GM13976 (cell line): ENCODE measurements at regions not wholly inside any gene's neighbourhood (a gene's known extent, or its start where the extent isn't known, plus 50 kb on each side); places are given as distances from the start of the nearest gene placed in this dataset.

Source experiments
- DNase-seq: peaks from one replicate; pipeline ENCODE4 v3.0.0; 2012; ENCODE audit warnings: low spot score
- in situ Hi-C: fragments of 300-500 bp; cut with MboI; formaldehyde crosslinking; loops from one replicate; pipeline ENCODE4 v1.12.0; 2022; ENCODE audit warnings: low sequenced_read_pairs, mixed read lengths, inconsistent platforms; ENCODE audit not compliant: unreplicated experiment
- TF ChIP-seq, protein P1 (sequence below): IDR thresholded peaks from 2 replicates; pipeline ENCODE4 v1.5.1; 2012; ENCODE audit warnings: borderline replicate concordance, mild to moderate bottlenecking; ENCODE audit not compliant: insufficient read depth; ENCODE audit errors: extremely low read depth, missing control alignments, control extremely low read depth

DNA sequence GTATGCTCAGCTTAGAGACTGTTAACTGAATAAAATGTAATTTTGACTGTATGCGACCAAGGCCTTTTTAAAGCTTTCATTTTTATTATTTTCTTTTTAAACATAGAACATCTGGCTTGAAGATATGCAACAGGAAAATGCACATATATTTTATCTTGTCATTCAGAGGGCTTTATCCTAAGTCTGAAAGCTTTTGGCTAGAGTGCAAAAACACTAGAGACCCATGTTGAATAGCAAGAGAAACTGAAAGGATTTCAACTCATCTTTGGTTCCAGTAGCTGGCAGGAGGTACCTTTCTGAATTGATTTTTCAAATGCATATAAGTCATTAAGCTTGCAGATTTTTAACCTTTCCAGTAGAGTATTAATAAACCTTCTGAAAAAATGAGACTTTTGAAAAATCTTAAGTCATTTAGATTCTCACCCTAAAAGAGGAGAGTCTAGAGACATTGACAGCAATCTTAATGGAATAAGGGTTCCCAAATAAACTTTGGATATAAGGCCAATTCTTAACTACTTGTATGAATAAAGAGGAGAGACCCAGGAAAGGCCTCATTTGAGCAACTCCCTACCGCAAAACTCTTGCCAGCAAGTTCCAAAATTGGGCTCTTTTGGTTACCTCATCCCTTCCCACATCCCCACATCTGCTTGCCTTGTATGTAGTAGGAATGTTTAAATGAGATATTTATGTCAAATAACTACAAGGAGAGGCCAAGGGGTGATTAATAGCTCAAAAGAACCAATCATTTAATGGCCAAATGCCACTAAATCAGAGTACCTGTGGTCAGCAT lies 454.4 kb downstream of the HTR7 start:
- in situ Hi-C loops, result no loop called here
- DNase-seq, result no peak
- TF ChIP-seq, protein P1, sequence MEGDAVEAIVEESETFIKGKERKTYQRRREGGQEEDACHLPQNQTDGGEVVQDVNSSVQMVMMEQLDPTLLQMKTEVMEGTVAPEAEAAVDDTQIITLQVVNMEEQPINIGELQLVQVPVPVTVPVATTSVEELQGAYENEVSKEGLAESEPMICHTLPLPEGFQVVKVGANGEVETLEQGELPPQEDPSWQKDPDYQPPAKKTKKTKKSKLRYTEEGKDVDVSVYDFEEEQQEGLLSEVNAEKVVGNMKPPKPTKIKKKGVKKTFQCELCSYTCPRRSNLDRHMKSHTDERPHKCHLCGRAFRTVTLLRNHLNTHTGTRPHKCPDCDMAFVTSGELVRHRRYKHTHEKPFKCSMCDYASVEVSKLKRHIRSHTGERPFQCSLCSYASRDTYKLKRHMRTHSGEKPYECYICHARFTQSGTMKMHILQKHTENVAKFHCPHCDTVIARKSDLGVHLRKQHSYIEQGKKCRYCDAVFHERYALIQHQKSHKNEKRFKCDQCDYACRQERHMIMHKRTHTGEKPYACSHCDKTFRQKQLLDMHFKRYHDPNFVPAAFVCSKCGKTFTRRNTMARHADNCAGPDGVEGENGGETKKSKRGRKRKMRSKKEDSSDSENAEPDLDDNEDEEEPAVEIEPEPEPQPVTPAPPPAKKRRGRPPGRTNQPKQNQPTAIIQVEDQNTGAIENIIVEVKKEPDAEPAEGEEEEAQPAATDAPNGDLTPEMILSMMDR, result no peak

DNA sequence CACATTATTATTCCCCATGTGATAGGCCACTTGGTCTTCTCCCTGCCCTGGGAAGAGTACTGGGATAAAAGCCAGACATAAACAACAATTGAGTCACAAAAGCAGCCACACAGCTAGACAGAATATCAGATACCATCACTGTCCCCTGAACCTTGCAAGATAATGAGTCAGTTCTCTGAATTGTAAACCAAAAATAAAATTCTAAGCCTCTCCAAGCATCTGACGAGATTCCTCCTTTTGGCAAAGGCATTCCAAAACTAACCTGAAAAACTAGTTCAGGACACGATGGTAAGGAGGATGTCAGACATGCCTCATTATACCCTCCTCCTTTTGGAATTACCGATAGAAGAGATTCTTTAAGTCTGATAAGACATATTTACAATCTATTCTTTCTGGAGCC lies 450.7 kb downstream of the HTR7 start:
- DNase-seq, result no peak
- in situ Hi-C loops, result no loop called here

DNA sequence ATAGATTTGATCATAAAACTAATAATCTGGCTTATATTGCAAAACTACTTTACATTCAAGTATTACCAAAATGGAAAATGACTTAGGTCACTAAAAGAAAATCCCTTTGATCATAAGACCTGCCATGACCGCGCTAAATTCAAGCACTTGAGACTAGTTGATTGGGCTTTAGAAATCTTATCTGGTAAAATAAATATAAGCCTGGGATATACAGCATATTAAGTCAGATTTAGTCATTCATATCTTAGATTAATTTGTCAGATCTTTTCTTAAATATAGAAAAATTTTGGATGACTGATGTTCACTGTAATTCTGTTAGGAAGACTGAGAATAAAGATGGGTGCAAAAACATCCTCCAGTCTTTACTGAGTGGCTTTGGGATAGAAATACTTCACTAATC lies 450.0 kb downstream of the HTR7 start:
- in situ Hi-C loops, result no loop called here
- TF ChIP-seq, protein P1, result no peak
- no peak for DNase-seq

More for the DNA sequence above, 450.7 kb downstream of the HTR7 start:
- TF ChIP-seq, protein P1, result no peak

DNA sequence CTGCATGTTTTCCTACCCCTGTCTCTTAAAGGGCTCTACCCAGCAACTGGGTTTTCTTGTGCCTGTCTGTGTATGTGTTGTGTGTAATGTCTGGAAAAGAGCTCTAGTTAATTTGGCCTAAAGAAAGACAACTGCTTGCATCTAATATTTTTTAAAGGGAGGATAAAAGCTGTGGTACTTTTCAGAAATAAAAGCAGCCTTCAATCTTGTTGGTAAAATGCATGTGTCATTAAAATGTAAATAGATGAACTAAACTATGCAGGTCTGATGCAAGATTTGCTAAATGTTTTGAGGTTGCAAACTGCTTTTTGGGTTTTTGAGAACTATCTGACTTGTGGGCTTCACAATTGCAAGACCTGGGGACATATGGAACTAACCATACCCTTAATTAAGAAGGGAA lies 445.3 kb downstream of the HTR7 start:
- in situ Hi-C loops, result no loop called here
- TF ChIP-seq, protein P1, result no peak
- DNase-seq, result no peak

DNA sequence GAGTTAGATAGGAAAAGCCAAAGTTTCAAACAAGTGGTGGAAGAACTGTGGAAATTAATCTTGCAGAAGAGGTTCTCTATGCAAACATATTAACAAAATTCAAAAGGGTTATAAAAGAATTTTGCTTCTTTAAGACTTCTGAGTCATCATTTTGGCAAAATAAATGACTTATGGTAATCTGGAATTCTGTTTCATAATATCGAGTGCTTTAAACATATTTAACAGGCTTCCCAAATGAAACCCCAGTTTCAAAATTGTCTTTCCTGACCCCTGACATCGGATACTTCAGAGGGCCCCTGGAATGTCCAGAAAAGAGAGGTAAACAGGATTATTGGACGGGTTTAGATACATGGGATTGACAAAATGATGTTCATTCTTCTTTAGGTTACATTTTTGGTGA lies 444.6 kb downstream of the HTR7 start:
- DNase-seq, result no peak
- TF ChIP-seq, protein P1, result no peak
- in situ Hi-C loops, result no loop called here

DNA sequence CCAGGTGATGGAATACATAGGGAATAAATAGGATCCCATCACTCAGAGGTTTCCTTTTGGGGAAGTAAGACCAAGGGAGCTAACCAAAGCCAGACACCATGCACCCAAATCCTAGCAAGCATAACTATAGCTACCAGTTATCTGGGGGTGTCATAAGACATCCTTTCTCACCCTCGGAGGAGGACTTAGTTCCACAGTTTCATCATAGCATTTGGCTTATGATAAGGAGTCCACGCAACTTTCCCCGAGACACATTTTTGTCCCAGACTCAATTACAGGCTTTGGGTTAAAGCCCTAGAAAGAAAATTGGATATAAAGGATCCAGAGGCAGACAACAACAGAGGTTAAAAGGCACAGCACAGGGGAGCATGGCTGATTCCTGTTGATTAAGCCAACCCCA lies 442.9 kb downstream of the HTR7 start:
- TF ChIP-seq, protein P1, result no peak
- in situ Hi-C loops, result no loop called here
- DNase-seq, result no peak
